Hepatocyte (in vitro differentiated cells): ENCODE measurements at regions not wholly inside any gene's neighbourhood (a gene's known extent, or its start where the extent isn't known, plus 50 kb on each side); places are given as distances from the start of the nearest gene placed in this dataset.

ENCODE experiments used
- DNase-seq: peaks from one replicate; pipeline ENCODE4 v3.0.0-alpha.2; 2016; ENCODE audit warnings: low spot score
- H2AFZ ChIP-seq: fragments of 200-600 bp; sonication (generic); 2 replicates; pipeline ENCODE4 v1.6.0; 2016; ENCODE audit warnings: antibody characterized with exemption, mild to moderate bottlenecking
- H3K27ac ChIP-seq: fragments of 200-600 bp; sonication (generic); 2 replicates; pipeline ENCODE4 v1.5.1; 2016; ENCODE audit warnings: mild to moderate bottlenecking
- H3K27me3 ChIP-seq: fragments of 200-600 bp; sonication (generic); 2 replicates; pipeline ENCODE4 v1.6.1; 2016
- H3K36me3 ChIP-seq: fragments of 200-600 bp; sonication (generic); replicated peaks from 2 replicates; pipeline ENCODE4 v1.5.1; 2016; ENCODE audit warnings: low read depth; ENCODE audit not compliant: insufficient read depth
- H3K4me1 ChIP-seq: fragments of 200-600 bp; sonication (generic); 2 replicates; pipeline ENCODE4 v1.5.1; 2016; ENCODE audit warnings: mild to moderate bottlenecking, moderate library complexity; ENCODE audit not compliant: insufficient read depth
- H3K4me2 ChIP-seq: fragments of 200-600 bp; sonication (generic); 2 replicates; pipeline ENCODE4 v1.6.0; 2016
- H3K4me3 ChIP-seq: fragments of 200-600 bp; sonication (generic); 2 replicates; pipeline ENCODE4 v1.5.1; 2016; ENCODE audit warnings: mild to moderate bottlenecking
- H3K79me2 ChIP-seq: fragments of 200-600 bp; sonication (generic); 2 replicates; pipeline ENCODE4 v1.6.0; 2017; ENCODE audit warnings: mild to moderate bottlenecking
- H3K9me2 ChIP-seq: fragments of 200-600 bp; sonication (generic); replicated peaks from 2 replicates; pipeline ENCODE4 v1.6.0; 2017; ENCODE audit warnings: mild to moderate bottlenecking; ENCODE audit not compliant: insufficient read depth
- H3K9me3 ChIP-seq: fragments of 200-600 bp; sonication (generic); 2 replicates; pipeline ENCODE4 v1.5.1; 2016; ENCODE audit warnings: low read depth, mild to moderate bottlenecking
- H4K20me1 ChIP-seq: fragments of 200-600 bp; sonication (generic); 2 replicates; pipeline ENCODE4 v1.6.0; 2016; ENCODE audit warnings: mild to moderate bottlenecking; ENCODE audit not compliant: insufficient read depth, poor library complexity, severe bottlenecking
- EZH2 ChIP-seq: fragments of 200-600 bp; sonication (generic); IDR thresholded peaks from 2 replicates; pipeline ENCODE4 v1.6.1; 2016; ENCODE audit warnings: antibody characterized with exemption, mild to moderate bottlenecking, borderline replicate concordance
- EZH2phosphoT487 ChIP-seq: fragments of 200-600 bp; sonication (generic); IDR thresholded peaks from one replicate; pipeline ENCODE4 v1.6.1; 2018; ENCODE audit warnings: antibody characterized with exemption, mild to moderate bottlenecking, low read depth, moderate library complexity; ENCODE audit not compliant: unreplicated experiment, severe bottlenecking
- WGBS: methylation state at CpG from one replicate; pipeline ENCODE4 v1.1.6; 2016; ENCODE audit warnings: low lambda C conversion rate; ENCODE audit errors: missing lambda C conversion rate; 5-methylcytosine and 5-hydroxymethylcytosine counted together
- TF ChIP-seq, protein P1 (sequence below): fragments of 200-600 bp; sonication (generic); IDR thresholded peaks from 2 replicates; pipeline ENCODE4 v1.5.1; 2016; ENCODE audit warnings: antibody characterized with exemption, mild to moderate bottlenecking; ENCODE audit not compliant: poor library complexity

DNA sequence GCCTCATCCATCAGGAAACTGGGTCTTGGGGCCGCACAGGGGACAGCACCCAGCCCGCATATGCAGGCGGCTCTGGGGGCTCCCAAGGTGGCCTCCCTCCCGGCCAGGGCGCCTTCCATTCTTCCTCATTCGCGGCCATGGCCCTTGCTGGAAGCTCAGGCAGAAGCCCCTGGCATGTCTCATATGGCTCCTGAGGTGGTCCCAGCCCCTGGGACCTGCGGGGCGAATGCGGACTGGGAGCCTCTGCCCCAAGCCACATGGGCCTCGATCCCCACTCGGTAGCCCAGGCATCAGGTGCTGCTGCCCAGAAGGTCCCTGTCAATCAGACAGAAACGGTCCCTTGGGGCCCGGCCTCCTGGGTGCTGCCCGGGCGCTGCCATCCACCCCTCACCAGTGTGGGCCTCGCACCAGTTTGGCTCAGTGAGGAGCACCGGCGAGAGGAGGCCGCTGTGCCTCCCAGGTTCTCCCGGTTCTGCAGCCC is 301.6 kb downstream of the TEX29 start:
- H3K79me2 ChIP-seq: no peaks in the 10 kb centered on the region
- H4K20me1 ChIP-seq: no peaks in the 10 kb centered on the region
- TF ChIP-seq, protein P1, sequence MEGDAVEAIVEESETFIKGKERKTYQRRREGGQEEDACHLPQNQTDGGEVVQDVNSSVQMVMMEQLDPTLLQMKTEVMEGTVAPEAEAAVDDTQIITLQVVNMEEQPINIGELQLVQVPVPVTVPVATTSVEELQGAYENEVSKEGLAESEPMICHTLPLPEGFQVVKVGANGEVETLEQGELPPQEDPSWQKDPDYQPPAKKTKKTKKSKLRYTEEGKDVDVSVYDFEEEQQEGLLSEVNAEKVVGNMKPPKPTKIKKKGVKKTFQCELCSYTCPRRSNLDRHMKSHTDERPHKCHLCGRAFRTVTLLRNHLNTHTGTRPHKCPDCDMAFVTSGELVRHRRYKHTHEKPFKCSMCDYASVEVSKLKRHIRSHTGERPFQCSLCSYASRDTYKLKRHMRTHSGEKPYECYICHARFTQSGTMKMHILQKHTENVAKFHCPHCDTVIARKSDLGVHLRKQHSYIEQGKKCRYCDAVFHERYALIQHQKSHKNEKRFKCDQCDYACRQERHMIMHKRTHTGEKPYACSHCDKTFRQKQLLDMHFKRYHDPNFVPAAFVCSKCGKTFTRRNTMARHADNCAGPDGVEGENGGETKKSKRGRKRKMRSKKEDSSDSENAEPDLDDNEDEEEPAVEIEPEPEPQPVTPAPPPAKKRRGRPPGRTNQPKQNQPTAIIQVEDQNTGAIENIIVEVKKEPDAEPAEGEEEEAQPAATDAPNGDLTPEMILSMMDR: no peak
- TF ChIP-seq EZH2: no peak
- TF ChIP-seq EZH2phosphoT487: no peak
- no peaks in the 10 kb centered on the region for H3K9me3 ChIP-seq
- no peaks in the 10 kb centered on the region for H3K4me1 ChIP-seq
- no peak overlapping the region for H3K4me2 ChIP-seq
- no peak overlapping the region for H2AFZ ChIP-seq
- peaks cover 5% of the 10 kb centered on the region for H3K27me3 ChIP-seq
- no peak overlapping the region for H3K27ac ChIP-seq
- DNase-seq: no peak
- 96% methylated on average over 21 of the region's 21 CpGs for WGBS
- H3K4me3 ChIP-seq: no peak overlapping the region
- H3K9me2 ChIP-seq: no peaks in the 10 kb centered on the region
- no peaks in the 10 kb centered on the region for H3K36me3 ChIP-seq

DNA sequence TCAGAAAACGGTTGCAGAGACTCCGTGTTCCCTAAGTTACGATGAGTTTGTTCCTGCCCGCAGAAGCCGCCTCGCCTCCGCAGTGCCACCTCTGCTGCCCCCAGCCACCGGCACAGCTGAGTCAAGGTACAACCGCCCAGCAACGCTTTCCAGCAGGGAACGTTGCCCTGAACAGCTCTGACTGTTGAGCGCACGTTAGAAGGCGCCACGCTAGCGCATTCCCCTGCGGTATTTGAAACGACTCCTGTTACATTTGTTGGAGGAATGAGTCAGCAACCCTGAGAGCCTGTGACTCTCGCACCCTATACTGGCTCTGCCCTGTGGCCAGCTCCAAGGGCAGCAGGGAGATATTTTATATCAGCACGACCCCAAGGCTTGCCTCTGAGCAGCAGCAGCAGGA is 302.8 kb downstream of the TEX29 start:
- Histone ChIP-seq H2AFZ (no peak overlapping the region), H3K27me3 (peaks cover 12% of the 10 kb centered on the region), H3K9me3 (no peaks in the 10 kb centered on the region), H3K79me2 (no peaks in the 10 kb centered on the region), H3K27ac (no peak overlapping the region), H3K4me1 (no peaks in the 10 kb centered on the region), H3K4me2 (no peak overlapping the region), H3K4me3 (no peak overlapping the region), H4K20me1 (no peaks in the 10 kb centered on the region), H3K36me3 (no peaks in the 10 kb centered on the region), H3K9me2 (no peaks in the 10 kb centered on the region)
- TF ChIP-seq, protein P1: no peak
- no peak for TF ChIP-seq EZH2phosphoT487
- TF ChIP-seq EZH2: no peak
- 88% methylated on average over 20 of the region's 20 CpGs for WGBS
- DNase-seq: no peak

DNA sequence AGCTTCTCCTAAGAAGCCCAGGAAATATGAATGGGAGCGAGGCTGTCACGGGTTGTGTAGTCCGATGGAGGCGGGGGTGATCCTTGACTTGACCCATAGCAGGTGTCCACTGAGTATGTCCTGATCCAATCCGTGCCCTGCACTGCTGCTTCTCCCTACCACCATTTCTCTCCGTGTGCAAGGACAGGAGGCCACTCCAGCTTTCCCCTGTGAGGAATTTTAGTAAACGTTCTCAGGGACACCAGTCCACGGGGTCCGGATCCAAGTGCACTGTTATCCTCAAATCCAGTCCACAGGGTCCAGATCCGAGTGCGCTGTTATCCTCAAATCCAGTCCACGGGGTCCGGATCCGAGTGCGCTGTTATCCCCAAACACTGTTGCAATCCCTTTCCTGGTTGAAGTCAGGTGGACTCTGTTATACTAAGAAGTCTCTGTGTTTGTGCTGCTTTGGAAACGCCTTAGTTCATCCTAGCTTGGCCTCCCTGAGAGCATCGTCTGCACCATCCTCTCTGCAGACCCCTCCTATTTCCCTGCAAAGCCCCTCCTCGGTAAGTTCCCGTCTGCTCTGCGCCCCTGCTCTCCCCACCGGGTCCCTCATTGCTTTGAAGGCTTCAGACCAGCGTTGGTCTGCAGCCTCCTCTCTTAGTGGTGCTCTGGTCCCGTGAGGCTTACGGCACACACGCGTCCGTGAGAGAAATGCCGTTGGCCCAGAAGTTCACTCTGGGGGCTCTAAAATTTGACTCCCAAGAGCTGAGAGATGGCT is 303.5 kb downstream of the TEX29 start:
- no peak overlapping the region for H3K4me2 ChIP-seq
- no peaks in the 10 kb centered on the region for H3K79me2 ChIP-seq
- H4K20me1 ChIP-seq: no peaks in the 10 kb centered on the region
- 87% methylated on average over 28 of the region's 28 CpGs for WGBS
- no peaks in the 10 kb centered on the region for H3K9me3 ChIP-seq
- no peaks in the 10 kb centered on the region for H3K4me1 ChIP-seq
- no peak overlapping the region for H3K4me3 ChIP-seq
- TF ChIP-seq, protein P1: no peak
- TF ChIP-seq EZH2phosphoT487 (no peak), EZH2 (no peak)
- no peaks in the 10 kb centered on the region for H3K36me3 ChIP-seq
- H3K27me3 ChIP-seq: peaks cover 12% of the 10 kb centered on the region
- H2AFZ ChIP-seq: no peak overlapping the region
- H3K9me2 ChIP-seq: no peaks in the 10 kb centered on the region
- H3K27ac ChIP-seq: no peak overlapping the region
- no peak for DNase-seq
